ENCODE measurements at regions not wholly inside any gene's neighbourhood (a gene's known extent, or its start where the extent isn't known, plus 50 kb on each side); places are given as distances from the start of the nearest gene placed in this dataset.
"Not testable (repeated sequence)": the region's sequence is repeated elsewhere in the genome, so short reads cannot be mapped to it uniquely, and the experiment has no call there.

DNA sequence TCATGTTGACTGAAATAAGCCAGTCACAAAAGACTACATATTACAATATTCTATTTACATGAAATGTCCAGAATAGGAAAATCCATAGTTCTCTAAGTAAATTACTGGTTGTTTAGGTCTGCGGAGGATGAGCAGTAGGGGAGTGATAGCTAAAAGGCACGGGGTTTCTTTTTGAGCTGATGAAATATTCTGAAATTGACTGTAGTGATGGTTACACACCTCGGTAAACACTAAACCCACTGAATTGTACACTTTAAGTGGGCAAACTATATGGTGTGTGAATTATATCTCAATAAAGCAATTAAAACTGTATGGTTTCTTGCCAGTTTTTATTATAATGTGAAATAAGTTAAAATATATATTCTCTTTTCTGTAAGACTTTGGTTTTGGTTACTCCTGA is 77.7 kb upstream of the TMED7 start:
- H3K27me3 ChIP-seq, result no peaks in the 10 kb centered on the region
- ATAC-seq (no peak), DNase-seq (no peak)
- TF ChIP-seq, protein P1, sequence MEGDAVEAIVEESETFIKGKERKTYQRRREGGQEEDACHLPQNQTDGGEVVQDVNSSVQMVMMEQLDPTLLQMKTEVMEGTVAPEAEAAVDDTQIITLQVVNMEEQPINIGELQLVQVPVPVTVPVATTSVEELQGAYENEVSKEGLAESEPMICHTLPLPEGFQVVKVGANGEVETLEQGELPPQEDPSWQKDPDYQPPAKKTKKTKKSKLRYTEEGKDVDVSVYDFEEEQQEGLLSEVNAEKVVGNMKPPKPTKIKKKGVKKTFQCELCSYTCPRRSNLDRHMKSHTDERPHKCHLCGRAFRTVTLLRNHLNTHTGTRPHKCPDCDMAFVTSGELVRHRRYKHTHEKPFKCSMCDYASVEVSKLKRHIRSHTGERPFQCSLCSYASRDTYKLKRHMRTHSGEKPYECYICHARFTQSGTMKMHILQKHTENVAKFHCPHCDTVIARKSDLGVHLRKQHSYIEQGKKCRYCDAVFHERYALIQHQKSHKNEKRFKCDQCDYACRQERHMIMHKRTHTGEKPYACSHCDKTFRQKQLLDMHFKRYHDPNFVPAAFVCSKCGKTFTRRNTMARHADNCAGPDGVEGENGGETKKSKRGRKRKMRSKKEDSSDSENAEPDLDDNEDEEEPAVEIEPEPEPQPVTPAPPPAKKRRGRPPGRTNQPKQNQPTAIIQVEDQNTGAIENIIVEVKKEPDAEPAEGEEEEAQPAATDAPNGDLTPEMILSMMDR (IDR thresholded peaks at IDR 0.05), result no peak
- no peak overlapping the region for H3K27ac ChIP-seq
- intact Hi-C loops (cut with DNase I), result no loop called here
- no peak overlapping the region for H3K4me3 ChIP-seq
- no peaks in the 10 kb centered on the region for H3K36me3 ChIP-seq
- no peaks in the 10 kb centered on the region for H3K9me3 ChIP-seq
- no peaks in the 10 kb centered on the region for H3K4me1 ChIP-seq

DNA sequence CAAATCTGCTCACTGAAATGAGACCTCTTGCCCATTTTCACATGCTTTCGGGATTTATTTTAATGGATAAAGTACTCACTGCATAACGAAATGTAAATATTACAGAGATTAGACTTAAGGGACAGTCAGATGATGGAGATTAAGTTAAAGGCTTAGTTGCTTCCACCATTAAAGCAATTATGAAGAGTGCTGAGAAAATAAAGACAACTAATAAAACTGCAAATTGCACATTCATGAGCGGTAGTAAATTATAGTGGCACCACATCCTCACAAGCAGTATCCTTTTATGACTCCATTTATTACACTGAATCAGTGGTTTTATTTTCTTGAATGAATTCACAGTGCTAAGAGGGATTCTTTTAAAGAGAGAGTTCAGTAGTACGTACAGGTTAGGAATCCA is 76.2 kb upstream of the TMED7 start:
- H3K27ac ChIP-seq, result no peak overlapping the region
- no peak for ATAC-seq
- no peak for DNase-seq
- intact Hi-C loops (cut with DNase I), result no loop called here
- H3K36me3 ChIP-seq, result no peaks in the 10 kb centered on the region
- no peaks in the 10 kb centered on the region for H3K4me1 ChIP-seq
- TF ChIP-seq, protein P1 (IDR thresholded peaks at IDR 0.05), result no peak
- H3K27me3 ChIP-seq, result no peaks in the 10 kb centered on the region
- no peaks in the 10 kb centered on the region for H3K9me3 ChIP-seq
- H3K4me3 ChIP-seq, result no peak overlapping the region

DNA sequence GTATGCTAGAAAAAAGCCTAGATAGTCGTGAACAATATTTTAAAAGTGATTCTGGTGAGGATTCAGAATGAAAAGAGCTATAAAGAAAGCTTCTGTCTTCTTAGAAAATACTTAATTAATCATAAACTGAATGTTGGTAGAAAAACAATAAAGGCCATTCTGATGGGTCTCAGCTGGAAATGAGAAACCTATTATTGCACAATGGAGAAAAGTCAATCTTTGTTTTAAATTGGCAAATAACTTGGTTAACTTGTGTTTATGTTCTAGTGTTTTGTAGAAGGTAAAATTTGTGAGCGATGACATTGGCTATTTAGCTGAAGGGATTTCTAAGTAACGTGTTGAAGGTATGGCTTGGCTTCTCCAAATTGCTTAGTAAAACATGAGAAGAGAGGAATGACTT is 74.1 kb upstream of the TMED7 start:
- DNase-seq (no peak), ATAC-seq (no peak)
- Histone ChIP-seq H3K27me3 (no peaks in the 10 kb centered on the region), H3K9me3 (no peaks in the 10 kb centered on the region), H3K36me3 (no peaks in the 10 kb centered on the region), H3K27ac (no peak overlapping the region), H3K4me1 (no peaks in the 10 kb centered on the region), H3K4me3 (no peak overlapping the region)
- intact Hi-C loops (cut with DNase I), result no loop called here
- TF ChIP-seq, protein P1 (IDR thresholded peaks at IDR 0.05), result no peak

DNA sequence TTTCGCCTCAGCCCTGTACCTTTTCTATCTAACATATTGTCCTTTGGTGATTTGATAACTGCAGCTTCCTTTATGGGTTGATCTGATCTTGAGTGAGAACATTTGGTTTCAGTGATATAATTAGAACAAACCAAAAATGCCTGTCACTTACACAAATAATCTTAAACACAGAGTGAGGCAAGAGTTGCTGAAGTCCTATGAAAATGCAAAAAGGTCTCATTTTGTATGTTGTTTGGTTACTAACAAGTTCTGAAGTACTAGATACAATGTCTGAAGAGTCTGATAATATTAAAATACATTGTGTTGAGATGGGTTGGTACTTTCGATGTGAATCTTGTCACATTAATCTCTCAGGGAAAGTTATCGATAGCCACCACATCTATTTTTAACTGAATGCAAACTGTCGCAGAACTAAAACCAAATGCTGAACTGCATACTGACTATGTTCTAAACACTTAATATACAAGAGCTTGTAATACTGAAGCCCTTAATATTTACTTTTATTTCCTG is 70.4 kb upstream of the TMED7 start:
- TF ChIP-seq, protein P1 (IDR thresholded peaks at IDR 0.05), result no peak
- intact Hi-C loops (cut with DNase I), result no loop called here
- DNase-seq (no peak), ATAC-seq (no peak)
- no peaks in the 10 kb centered on the region for H3K9me3 ChIP-seq
- no peaks in the 10 kb centered on the region for H3K27me3 ChIP-seq
- no peaks in the 10 kb centered on the region for H3K4me1 ChIP-seq
- H3K4me3 ChIP-seq, result no peak overlapping the region
- H3K27ac ChIP-seq, result peak overlapping the region; percentile 12
- no peaks in the 10 kb centered on the region for H3K36me3 ChIP-seq

DNA sequence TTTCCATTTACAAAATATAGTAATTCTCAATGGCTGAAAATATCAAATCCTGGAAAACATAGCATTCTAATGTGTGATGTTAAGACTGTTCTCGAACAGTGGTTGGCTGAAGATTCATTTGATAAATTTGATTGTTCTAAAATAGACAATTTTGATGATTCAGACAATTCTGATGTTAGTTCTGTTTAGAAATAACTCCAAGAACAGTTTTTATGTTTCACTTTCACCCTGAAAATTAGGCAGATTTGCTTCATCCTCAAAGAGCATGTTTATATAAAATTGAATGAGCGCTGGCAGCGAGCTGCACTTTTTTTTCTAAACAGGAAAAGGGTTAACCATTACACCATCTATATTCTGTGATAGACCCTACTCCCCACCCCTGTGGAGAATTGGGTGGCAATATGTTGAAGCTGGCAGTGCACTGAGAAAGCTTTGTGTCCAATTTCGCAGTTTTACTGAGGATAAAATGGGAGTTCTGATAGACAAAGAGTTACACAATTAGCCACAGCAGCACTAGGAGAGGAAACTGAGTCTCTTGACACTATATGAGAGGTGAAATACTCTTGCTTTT is 69.6 kb upstream of the TMED7 start:
- TF ChIP-seq, protein P1 (IDR thresholded peaks at IDR 0.05), result no peak
- intact Hi-C loops (cut with DNase I), result no loop called here

DNA sequence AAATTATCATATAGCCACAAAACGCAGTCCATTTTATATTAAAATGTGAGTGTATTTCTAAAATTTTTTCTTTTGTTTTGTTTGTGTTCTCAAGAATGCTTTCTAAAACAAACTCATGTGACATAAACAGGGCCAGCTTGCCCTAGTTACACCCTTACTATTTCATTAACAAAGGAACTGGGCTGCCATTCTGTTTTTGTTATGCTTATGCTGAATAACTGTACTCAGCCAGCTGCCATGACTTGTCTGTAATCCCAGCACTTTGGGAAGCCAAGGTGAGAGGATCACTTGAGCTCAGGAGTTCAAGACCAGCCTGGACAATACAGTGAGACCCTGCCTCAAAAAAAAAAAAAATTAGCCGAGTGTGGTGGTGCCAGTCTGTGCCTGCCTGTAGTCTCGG is 66.0 kb upstream of the TMED7 start:
- H3K9me3 ChIP-seq; H3K36me3 ChIP-seq; DNase-seq; intact Hi-C loops (cut with DNase I); H3K27ac ChIP-seq; ATAC-seq; H3K4me1 ChIP-seq; H3K27me3 ChIP-seq; H3K4me3 ChIP-seq: not testable (repeated sequence)

More for the DNA sequence above, 69.6 kb upstream of the TMED7 start:
- Histone ChIP-seq H3K27me3 (no peaks in the 10 kb centered on the region), H3K4me3 (no peak overlapping the region), H3K9me3 (no peaks in the 10 kb centered on the region), H3K27ac (peak overlapping the region; percentile 12), H3K4me1 (no peaks in the 10 kb centered on the region), H3K36me3 (no peaks in the 10 kb centered on the region)
- DNase-seq (no peak), ATAC-seq (no peak)

All from upper lobe of right lung (tissue), 1 donor.